Glutamatergic neuron (in vitro differentiated cells): ENCODE measurements at regions not wholly inside any gene's neighbourhood (a gene's known extent, or its start where the extent isn't known, plus 50 kb on each side); places are given as distances from the start of the nearest gene placed in this dataset.

Experiments used
- DNase-seq: peaks from one replicate; pipeline ENCODE4 v3.0.0; 2022
- H3K27ac Mint-ChIP-seq: one replicate; pipeline ENCODE4 v1.8.0; 2020; ENCODE audit warnings: mild to moderate bottlenecking, mixed read lengths, inconsistent platforms; ENCODE audit not compliant: unreplicated experiment
- H3K27me3 Mint-ChIP-seq: one replicate; pipeline ENCODE4 v1.8.0; 2020; ENCODE audit warnings: mild to moderate bottlenecking, moderate library complexity, mixed read lengths, inconsistent platforms; ENCODE audit not compliant: unreplicated experiment
- H3K36me3 Mint-ChIP-seq: one replicate; pipeline ENCODE4 v1.8.0; 2020; ENCODE audit warnings: mild to moderate bottlenecking, mixed read lengths, inconsistent platforms; ENCODE audit not compliant: unreplicated experiment
- H3K4me1 Mint-ChIP-seq: one replicate; pipeline ENCODE4 v1.8.0; 2020; ENCODE audit warnings: mild to moderate bottlenecking, low read depth, mixed read lengths, inconsistent platforms; ENCODE audit not compliant: unreplicated experiment
- H3K4me3 Mint-ChIP-seq: one replicate; pipeline ENCODE4 v1.8.0; 2020; ENCODE audit warnings: mild to moderate bottlenecking, mixed read lengths, inconsistent platforms; ENCODE audit not compliant: unreplicated experiment
- H3K9me3 Mint-ChIP-seq: one replicate; pipeline ENCODE4 v1.8.0; 2020; ENCODE audit warnings: mild to moderate bottlenecking, moderate library complexity, mixed read lengths, inconsistent platforms; ENCODE audit not compliant: unreplicated experiment
- TF ChIP-seq, protein P1 (sequence below): fragments of 200-600 bp; sonication (generic); IDR thresholded peaks from one replicate; pipeline ENCODE4 v1.5.0; 2021; ENCODE audit not compliant: partially characterized antibody, unreplicated experiment

DNA sequence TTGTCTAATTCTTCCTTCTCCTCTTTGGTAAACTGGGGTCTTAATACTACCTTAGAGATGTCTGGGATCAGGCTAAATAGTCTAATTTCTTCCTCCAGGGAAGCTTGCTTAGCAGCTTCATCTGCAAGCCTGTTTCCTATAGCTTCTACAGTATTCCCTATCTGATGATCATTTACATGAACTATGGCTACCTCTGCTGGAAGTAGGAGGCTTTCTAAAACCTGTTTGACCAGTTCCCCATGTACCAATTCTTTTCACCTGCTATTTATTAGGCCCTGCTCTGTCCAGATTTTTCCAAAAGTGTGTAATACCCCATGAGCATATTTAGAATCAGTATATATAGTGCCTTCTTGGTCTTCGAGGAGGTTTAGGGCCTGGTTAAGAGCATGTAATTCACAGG, 619.8 kb downstream of the HINT1 start:
- H3K27ac Mint-ChIP-seq: no peak overlapping the region
- no peak for DNase-seq
- H3K36me3 Mint-ChIP-seq: peaks cover 6% of the 10 kb centered on the region
- no peaks in the 10 kb centered on the region for H3K27me3 Mint-ChIP-seq
- TF ChIP-seq, protein P1, sequence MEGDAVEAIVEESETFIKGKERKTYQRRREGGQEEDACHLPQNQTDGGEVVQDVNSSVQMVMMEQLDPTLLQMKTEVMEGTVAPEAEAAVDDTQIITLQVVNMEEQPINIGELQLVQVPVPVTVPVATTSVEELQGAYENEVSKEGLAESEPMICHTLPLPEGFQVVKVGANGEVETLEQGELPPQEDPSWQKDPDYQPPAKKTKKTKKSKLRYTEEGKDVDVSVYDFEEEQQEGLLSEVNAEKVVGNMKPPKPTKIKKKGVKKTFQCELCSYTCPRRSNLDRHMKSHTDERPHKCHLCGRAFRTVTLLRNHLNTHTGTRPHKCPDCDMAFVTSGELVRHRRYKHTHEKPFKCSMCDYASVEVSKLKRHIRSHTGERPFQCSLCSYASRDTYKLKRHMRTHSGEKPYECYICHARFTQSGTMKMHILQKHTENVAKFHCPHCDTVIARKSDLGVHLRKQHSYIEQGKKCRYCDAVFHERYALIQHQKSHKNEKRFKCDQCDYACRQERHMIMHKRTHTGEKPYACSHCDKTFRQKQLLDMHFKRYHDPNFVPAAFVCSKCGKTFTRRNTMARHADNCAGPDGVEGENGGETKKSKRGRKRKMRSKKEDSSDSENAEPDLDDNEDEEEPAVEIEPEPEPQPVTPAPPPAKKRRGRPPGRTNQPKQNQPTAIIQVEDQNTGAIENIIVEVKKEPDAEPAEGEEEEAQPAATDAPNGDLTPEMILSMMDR: no peak
- H3K4me3 Mint-ChIP-seq: no peak overlapping the region
- H3K4me1 Mint-ChIP-seq: no peaks in the 10 kb centered on the region
- H3K9me3 Mint-ChIP-seq: peaks cover 5% of the 10 kb centered on the region

DNA sequence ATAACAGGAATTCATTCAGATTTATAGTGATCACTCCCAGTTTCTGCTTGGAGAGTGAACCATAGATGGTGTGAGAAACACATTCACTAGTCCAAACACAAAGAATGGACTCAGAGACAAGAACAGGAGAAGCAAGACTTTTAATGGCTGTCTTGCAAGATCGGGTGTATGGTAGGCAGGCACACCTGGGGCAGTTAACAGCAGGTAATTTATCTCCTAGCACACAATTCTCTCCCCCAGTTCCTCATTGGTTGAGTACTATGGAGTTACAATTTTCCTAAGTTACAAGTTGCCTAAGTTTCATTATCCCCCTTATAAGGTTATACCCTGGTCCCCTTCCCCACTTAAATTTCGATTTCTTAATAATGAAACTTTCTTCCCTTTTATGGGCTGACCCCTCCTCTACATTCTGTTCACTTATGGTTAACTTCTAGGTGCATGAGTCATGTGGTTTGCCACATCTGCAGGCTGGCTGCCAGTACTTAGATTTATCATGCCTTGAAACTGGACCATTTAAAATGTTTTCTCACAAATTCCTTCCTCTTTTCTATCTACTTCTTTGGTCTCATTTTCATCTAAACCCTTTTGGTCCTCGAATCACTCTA, 623.3 kb downstream of the HINT1 start:
- DNase-seq: no peak
- no peaks in the 10 kb centered on the region for H3K27me3 Mint-ChIP-seq
- H3K27ac Mint-ChIP-seq: no peak overlapping the region
- H3K4me3 Mint-ChIP-seq: no peak overlapping the region
- peaks cover 5% of the 10 kb centered on the region for H3K9me3 Mint-ChIP-seq
- H3K36me3 Mint-ChIP-seq: no peaks in the 10 kb centered on the region
- TF ChIP-seq, protein P1: no peak
- no peaks in the 10 kb centered on the region for H3K4me1 Mint-ChIP-seq

DNA sequence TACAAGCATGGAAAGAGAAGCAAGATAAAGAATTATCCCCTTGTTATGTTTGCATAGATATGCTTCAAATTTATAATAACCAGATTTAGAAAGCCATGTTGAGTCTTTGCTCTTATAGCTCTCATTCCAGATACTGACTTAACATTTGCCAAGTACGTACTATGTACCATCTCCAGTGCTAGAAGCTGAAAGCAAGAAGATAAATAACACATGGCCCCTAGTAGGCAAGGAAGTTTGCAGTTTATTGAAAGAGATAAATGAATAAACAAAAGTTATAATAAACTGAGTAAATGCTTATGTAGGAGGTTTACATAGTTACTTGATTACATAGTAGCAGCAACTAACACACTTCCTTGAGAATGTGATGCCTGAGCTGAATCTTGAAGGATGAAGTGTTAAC, 628.4 kb downstream of the HINT1 start:
- Mint-ChIP-seq H3K4me1 (no peaks in the 10 kb centered on the region), H3K36me3 (no peaks in the 10 kb centered on the region), H3K4me3 (no peak overlapping the region), H3K9me3 (no peaks in the 10 kb centered on the region), H3K27ac (no peak overlapping the region), H3K27me3 (no peaks in the 10 kb centered on the region)
- no peak for DNase-seq
- TF ChIP-seq, protein P1: no peak

DNA sequence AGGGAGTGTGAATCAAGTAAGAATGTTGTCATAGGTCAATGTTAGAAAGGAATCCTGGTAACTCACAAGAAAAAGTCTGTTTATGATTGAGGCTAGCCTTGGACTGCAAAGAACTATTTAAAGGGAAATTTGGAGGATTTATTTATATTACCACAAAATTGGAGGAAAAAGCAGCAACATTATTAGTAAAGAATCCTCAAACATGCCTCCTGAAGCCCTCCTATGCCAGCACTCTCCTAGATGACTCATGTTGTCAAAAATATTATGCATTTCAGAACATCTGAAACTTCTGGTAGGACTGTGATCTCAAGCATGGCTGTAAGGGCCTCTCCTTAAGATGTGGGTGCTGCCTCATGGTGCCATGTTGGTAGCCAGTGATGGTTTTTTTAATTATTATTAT, 628.5 kb downstream of the CHSY3 start:
- H3K9me3 Mint-ChIP-seq: no peaks in the 10 kb centered on the region
- no peak overlapping the region for H3K4me3 Mint-ChIP-seq
- no peaks in the 10 kb centered on the region for H3K4me1 Mint-ChIP-seq
- no peak for DNase-seq
- H3K27me3 Mint-ChIP-seq: no peaks in the 10 kb centered on the region
- TF ChIP-seq, protein P1: no peak
- H3K27ac Mint-ChIP-seq: no peak overlapping the region
- H3K36me3 Mint-ChIP-seq: no peaks in the 10 kb centered on the region

DNA sequence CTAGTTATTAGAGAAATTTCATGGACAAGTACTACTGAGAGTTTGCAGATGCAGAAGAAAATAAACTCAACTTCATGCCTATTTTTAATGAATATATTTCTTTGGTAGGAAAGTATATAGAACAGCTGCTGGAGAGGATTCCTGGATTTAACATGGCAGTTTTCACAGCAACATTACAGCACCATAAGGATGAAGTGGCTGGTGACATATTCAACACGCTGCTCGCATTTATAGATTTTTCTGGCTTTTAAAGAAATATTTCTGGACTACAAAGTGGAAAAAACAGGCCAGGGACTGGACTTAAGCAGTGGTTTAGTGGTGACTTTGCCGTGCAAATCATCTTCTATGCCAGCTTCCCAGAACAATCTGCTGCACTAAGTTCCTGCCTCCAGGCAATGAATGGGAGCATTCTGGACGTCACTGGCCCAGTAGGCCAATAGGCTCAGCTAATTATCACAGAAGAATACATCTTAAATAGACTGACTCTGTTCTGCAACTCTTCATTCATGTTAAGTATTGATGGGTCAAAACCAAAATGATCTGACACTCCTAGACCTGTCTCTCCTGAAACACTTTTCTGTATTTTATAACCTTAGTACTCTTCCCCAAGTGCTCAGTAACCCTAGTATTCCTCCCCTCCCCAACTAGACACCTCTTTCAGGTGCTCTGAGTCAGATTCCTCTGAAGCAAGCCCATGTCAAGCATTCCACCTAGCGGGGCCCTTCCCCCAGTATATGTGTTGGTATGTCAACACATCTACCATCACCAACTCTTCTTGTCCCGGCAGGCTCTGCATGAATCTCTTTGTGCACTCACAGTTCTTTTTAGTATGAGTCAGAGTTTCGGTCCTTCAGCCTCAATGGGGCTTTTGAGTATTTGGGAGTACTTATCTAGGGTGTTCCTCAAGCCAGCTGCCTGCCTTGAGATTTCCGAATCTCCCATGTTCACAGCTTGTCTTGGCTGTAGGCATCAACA, 625.5 kb downstream of the CHSY3 start:
- no peaks in the 10 kb centered on the region for H3K36me3 Mint-ChIP-seq
- TF ChIP-seq, protein P1: no peak
- no peak for DNase-seq
- H3K27me3 Mint-ChIP-seq: no peaks in the 10 kb centered on the region
- no peak overlapping the region for H3K4me3 Mint-ChIP-seq
- H3K4me1 Mint-ChIP-seq: no peaks in the 10 kb centered on the region
- H3K9me3 Mint-ChIP-seq: no peaks in the 10 kb centered on the region
- no peak overlapping the region for H3K27ac Mint-ChIP-seq
